B cell (primary cell): ENCODE measurements at regions not wholly inside any gene's neighbourhood (a gene's known extent, or its start where the extent isn't known, plus 50 kb on each side); places are given as distances from the start of the nearest gene placed in this dataset.

Experiments
- CTCF ChIP-seq: fragments of 200-600 bp; IDR thresholded peaks from one replicate; pipeline ENCODE4 v1.8.0; 2022; ENCODE audit warnings: antibody characterized with exemption, mild to moderate bottlenecking
- EZH2 ChIP-seq: IDR thresholded peaks from 2 replicates; pipeline ENCODE4 v1.6.1; 2012; ENCODE audit warnings: borderline replicate concordance, low read depth, mild to moderate bottlenecking, moderate library complexity, low read length; ENCODE audit not compliant: insufficient read depth, poor library complexity, severe bottlenecking

GRCh38 chr12:105485321-105485910 is 154.9 kb downstream of the C12orf75 start:
- TF ChIP-seq CTCF (no peak), EZH2 (no peak)
